Stomach (tissue), 4 donors: ENCODE measurements at regions not wholly inside any gene's neighbourhood (a gene's known extent, or its start where the extent isn't known, plus 50 kb on each side); places are given as distances from the start of the nearest gene placed in this dataset.

ENCODE experiments used
- CTCF ChIP-seq, 7 experiments: fragments of 450-650 bp in 4 of 7; fragments of 200-600 bp in 3 of 7; sonication (generic) in 3 of 7; IDR thresholded peaks; one replicate each; pipeline ENCODE4 v1.5.1; 2016 to 2019; ENCODE audit warnings: antibody characterized with exemption in 7 of 7, control low read depth in 2 of 7, mild to moderate bottlenecking in 1 of 7
- EP300 ChIP-seq: sonication (generic); formaldehyde crosslinking; IDR thresholded peaks from one replicate; pipeline ENCODE4 v1.6.1; 2017; ENCODE audit warnings: antibody characterized with exemption
- POLR2A ChIP-seq, 4 donors: fragments of 450-650 bp; IDR thresholded peaks; one replicate each; pipeline ENCODE4 v1.6.1; 2016; ENCODE audit warnings: antibody characterized with exemption in 4 of 4, control low read depth in 2 of 4, mild to moderate bottlenecking in 1 of 4, moderate library complexity in 1 of 4
- POLR2AphosphoS5 ChIP-seq, 3 donors: sonication (generic); formaldehyde crosslinking; IDR thresholded peaks; one replicate each; pipeline ENCODE4 v1.6.1; 2016; ENCODE audit warnings: antibody characterized with exemption in 3 of 3

GRCh38 chr12:116368196-116369194 lies 91.0 kb upstream of the MED13L start:
- TF ChIP-seq POLR2A (IDR thresholded peaks at IDR 0.05) = no peak
- TF ChIP-seq CTCF (IDR thresholded peaks at IDR 0.05) = no peak
- peak in 2 of 3 donors; percentile 35 to 63 for TF ChIP-seq POLR2AphosphoS5 (IDR thresholded peaks at IDR 0.05)
- no peak for TF ChIP-seq EP300
